GM18870 (cell line): ENCODE measurements at regions not wholly inside any gene's neighbourhood (a gene's known extent, or its start where the extent isn't known, plus 50 kb on each side); places are given as distances from the start of the nearest gene placed in this dataset.
A peak's percentile ranks its signal among the peaks of the same experiment; 100 is the strongest.

Source experiments
- ATAC-seq: cut with Tn5 transposase; IDR thresholded peaks from one replicate; pipeline ENCODE4 v1.9.1; 2021; ENCODE audit warnings: moderate library complexity; ENCODE audit not compliant: unreplicated experiment

DNA sequence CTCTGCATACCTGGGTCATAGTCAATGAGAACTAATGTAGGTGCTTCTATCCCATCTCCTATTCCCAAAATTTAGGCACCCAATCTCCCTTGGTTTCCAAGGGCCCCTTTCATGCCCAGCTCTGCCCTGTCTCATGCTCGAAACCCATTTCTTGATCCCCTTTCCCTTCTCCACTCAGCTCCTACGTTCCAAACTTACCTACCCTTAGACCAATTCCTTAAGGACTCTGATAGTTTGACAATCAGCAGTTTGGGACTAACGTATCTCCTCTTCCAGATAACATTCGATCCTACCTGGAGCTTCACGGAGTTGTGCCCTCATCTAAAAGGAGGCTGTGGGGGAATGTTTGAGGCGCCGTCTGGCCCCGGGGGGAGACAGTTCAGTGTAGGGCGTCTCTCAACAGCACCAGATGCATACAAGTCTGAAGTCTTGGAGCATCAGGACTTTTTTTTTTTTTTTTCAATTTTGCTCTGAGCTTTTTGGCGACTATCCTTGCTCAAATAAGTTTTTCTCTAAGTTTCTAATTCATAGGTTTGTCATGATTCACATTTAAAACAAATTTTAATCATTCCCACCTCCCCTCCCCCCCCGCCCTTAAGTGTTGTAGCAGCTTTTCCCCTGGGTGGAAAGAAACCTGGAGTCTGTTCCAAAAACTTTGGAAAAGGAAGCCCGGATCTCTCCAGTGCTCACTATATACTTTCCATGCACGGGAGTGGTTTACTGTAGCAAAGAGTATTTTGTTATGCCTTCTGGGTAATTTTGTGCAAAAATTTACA, 141.2 kb upstream of the LGALSL start:
- ATAC-seq: no peak

DNA sequence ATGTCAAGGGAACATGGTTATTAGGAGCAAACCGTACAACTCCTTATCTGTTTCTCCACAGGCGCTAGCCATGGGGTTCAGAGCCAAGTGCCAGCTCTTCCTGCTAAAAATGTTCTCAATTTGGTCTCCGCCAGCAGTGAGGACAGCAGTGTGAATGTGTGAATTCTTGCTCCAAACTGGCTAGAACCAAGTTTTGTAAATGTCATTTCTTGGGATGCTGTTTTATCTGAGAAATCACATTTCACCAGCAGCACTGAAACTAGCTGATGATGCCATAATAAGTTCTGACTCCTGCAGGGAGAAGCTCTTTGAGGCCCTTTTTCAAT, 140.6 kb upstream of the LGALSL start:
- no peak for ATAC-seq

DNA sequence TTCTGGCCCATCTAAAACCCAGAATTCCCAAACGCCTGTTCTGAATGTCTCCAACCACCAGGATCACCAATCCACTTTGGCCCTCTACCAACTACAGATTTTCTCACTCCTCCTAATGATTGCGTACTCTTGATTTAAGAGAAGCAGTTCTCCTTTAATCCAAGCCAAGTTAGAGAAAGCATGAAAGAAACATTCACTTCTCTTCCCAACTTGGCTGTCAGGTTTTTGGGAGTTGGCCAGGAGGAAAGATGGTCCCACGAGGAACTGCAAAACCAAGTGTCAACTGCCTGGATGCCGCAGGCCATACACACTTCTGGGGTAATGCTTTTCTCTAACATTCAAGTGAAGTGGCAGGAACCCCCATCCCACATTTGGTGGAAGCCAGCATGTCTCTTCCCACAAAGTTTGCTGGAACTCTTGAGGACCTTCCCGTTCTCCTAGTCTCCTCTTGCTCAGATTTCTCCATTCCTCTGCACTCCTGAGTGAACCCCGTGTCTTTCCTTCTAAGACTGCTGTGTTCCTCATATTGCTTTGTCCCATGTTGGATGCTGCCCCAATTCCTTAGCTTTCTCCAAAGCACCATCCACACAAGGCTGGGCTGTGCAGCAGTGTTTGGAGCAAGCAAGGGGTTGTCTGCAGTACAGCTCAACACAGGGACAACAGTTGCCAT, 138.5 kb upstream of the LGALSL start:
- ATAC-seq: no peak

DNA sequence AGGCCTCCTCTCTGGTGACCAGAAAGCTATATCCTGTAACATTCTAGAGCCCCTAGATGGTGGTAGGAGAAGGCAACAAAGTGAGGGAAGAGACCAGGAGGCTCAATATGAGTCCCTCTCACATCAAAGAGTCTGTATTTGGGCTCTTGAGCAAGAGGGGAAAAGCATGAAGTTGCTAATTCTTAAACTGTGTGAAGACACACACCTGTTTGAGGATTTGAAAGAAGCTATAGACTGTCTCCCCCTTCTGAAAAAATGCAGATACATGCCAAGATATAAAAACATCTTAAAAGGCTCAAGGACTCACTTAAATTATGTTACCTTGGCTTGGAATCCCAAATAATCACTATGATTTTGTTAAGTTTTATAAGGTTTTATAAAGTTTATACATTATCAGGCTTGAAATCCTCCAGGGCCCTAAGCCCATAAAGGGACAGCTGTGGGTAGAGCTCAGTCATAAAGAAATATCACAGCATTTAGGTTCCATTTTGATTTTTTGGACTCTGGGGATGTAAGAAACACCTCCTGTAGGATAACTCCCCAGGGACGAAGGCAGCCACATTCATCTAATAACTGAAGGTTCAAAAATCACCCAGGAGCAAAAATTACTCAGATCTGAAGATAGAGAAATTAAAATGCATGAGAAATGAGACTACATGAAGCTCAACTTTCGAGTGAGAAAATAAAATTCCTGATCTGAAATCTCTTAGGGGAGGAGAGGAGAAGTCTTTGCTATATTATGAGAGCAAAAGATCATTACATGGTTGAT, 136.1 kb upstream of the LGALSL start:
- ATAC-seq: no peak

DNA sequence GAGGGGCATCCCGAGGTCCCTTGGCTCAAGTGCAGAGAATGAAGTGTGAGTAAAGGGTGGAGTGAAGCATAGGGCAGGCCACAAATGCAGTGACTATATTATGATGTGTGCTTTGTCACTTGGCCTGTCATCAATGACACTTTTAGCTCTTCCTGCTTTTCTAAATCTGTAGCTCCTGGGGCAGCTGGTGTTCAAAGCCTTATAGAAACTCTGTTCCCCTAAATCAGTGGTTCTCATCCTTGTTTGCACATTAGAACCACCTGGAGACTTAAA, 135.6 kb upstream of the LGALSL start:
- no peak for ATAC-seq

DNA sequence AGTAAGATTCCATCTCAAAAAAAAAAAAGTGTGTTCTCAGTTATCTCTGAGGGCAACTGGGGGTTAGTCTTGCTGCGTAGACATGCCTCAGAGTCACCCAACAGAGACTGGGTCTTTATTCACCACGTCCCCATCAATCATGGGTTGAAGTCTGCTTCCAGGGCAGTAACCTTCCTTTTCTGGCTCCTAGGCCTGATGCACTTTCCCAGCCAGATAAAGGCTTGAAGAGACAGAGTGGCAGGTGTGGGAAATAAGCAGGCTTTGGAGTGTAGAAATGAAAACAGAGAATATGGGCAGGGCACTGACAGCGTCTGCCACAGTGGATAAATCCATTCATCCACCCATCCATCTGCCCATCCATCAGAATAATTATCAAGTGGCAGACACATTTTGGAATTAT, 134.1 kb upstream of the LGALSL start:
- no peak for ATAC-seq

DNA sequence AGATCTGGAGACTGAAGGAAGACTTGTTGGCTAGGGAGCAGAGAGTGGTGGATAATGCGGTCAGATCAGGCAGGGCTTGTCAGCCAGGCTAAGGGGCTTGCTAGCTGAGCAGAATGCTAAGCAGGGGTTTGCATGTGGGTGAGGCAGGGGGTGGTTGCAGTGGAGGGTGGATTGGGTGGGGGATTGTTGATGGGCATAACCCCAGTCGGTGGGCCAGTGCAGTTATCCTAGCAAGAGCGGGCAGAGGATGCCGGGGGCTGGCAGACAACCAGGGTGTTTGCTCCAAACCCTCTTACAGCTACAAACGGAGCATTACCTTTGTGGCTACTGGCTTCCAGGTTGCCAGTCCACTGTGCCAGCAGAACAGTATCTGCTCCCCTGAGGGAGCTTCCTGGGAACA, 131.5 kb upstream of the LGALSL start:
- ATAC-seq: no peak

DNA sequence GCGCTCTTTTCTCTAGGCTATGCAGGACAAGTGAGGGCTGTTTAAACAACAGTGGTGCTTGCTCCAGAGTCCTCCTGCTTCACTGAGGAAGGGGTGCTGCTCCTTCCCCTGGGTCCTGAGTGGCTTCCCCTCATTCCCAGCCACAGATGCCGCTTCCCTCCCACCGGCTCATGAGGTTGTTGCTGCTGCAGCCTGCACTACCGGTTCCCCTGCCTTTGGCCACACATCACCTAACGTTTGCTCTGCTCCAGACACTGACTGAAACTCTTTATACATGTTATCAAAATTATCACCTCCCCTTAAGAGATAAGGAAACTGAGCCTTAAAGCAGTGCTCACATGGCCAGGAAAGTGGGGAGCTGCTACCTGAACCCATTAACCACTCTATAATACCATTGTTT, 130.8 kb upstream of the LGALSL start:
- ATAC-seq: no peak

DNA sequence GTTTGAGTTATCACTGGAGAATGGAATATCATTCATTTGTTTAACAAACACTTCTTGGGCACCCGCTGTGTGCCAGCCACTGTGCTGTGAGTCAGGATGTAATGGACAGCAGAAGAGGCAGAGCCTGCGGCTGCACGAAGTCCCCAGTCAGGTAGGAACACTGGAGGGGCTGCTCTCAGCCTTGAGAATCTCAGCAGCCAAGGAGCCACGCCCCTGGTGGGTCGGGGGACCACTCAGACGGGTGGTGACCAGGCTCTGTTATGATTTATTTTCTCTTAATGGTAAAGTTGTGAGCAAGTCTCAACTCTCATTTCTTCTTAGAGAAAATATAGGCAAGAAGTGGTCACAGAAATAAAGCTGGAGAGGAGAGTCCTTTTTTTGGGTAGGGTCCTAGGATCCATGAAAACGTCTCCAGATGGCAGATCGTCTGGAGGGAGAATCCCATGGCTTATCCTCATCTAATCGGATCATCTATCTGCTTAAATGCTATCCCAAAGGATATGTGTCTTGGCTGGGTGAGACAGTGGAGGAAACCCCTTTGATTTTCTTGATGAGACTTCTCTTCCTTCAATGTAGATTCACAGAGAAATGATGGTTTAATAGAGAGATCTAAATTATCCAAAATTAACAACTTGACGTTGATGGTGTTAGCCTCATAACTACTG, 129.1 kb upstream of the LGALSL start:
- ATAC-seq: no peak

DNA sequence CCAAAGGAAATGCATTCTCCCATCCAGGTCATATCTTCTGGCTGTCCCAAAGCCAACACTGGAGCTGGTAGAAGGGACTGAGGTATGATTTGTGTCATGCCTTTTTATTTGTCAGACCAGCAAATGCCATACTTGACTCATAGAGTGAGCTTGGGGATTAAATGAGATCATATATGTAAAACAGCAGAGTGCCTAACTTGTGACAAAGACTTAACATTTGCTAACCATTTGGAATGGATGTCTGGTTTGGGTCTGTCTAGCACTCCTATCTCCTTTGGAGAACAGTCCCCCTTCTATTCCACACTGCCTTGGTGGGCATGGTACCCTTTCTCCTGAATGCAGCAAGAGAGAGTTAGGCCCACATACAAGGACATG, 128.5 kb upstream of the LGALSL start:
- peak; percentile 5 for ATAC-seq

DNA sequence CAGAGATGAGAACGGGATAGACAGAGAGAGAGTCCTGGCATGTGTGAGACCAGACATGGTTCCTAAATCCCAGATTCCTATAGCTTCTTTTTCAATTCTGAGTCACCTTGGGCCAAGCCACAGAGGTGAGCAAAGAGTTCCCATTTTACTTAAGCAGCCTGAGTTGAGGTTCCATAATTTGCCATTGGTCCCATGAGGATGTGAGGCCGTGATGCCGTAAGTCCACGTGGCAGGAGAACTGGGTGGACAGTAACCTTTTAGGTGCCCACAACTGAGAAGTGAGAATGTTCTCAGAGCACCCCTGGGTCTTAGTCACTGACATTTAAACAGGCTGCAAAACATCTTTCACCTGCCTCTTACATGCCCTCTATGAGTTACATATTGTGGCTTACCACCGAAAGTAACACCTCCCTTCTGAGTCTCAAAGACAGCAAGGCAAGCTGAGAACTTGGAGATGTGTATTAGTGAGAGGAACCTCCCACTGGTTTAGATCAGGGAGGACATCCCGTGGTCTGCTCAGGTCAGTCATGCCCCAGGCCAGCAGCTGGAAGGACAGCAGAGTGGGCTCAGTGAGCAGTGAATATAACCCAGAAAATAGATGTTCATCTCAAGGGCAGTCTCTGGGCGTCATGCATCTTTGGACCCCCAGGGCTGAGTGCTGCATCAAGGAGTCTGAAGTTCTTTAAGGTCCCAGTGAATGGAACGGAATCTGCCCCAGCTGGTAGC, 127.9 kb upstream of the LGALSL start:
- peak; percentile 95 for ATAC-seq

DNA sequence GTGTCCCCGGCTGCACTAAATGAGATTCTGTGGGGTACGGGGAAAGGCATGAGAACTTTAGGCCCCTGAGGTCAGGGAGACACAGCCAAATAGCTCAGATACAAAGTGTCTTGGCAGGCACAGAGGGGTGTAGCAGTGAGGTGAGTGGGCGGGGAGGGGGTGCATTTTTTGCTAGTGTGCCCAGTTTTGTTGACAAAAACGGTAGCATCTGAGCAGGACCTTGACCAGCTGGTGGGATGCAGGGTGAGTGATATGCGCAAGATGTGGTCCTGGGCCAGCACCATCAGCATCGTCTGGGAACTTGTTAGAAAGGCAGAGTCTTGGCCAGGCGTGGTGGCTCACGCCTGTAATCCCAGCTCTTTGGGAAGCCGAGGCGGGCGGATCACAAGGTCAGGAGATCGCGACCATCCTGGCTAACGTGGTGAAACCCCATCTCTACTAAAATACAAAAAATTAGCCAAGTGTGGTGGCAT, 127.3 kb upstream of the LGALSL start:
- ATAC-seq: no peak

DNA sequence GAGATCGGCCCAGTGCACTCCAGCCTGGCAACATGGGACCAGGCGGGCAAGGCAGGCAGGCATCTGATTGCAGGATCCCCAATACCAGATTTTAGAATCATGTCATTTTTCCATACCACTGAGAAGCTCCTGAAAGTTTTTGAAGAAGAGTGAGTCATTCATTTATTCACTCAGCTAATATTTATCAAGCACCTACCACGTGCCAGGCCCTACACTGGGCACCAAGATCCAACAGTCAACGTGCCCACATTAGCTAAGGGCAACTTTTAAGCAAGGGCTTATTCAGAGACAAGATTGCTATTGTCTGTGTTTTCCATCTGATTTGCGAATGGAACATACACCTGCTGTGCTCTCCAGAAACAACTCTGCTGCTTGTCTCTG, 126.8 kb upstream of the LGALSL start:
- no peak for ATAC-seq

DNA sequence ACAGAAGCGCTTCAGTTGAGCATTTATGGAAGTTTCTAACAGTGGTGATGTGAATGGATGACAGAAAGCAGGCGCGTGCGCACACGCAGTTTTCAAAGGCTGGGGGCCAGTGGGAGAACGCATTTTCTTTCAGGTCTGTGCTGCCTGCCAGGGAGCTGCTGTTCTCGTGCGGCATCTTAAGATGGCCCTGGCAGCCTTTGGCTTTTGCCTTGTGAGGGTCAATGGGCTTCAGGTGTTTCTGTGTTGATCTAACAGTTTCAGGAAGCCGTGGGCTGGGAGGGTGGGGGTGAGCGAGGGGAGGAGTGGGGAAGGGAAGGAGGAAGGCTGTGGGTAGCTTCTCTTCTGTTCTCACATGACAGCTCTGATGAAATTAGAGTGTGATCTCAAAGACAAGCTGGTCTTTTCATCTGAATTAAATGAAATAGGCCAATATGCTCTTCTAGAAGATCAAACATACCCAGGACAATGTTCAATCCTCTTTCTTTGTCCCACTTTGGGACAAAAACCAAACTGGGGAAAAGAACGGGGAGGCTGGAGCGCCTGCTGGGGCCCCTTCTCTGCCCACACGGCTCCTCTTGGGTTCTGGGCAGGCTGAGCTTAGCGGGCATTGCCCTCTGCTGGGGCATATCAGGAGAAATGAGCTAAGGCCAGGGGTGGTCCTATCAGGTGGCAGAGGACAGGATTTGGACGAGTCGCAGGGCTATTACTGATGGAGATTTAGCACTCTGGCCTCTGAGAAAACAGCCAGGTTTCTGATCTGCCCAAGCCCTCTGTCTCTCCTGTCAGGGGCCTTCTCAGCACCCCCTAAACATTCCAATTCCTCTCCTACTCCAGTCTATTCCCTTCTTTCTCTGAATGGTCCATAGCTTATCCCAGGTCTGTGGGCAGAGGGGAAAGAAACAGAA, 126.2 kb upstream of the LGALSL start:
- no peak for ATAC-seq

DNA sequence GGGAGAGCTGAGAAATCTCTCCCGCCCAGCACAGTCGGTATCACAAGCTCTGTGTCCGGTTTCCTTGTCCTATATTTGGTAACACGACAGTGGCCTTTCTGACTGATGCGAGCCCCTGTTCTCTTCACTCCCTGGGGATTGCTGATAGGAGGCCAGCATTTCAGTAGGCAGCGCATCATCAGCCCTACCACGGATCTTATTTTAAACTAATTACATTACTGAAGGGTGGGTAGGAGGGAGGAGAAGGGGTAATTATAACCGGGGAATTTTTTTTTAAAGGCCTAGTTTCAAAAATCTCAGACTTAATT, 125.6 kb upstream of the LGALSL start:
- ATAC-seq: no peak

DNA sequence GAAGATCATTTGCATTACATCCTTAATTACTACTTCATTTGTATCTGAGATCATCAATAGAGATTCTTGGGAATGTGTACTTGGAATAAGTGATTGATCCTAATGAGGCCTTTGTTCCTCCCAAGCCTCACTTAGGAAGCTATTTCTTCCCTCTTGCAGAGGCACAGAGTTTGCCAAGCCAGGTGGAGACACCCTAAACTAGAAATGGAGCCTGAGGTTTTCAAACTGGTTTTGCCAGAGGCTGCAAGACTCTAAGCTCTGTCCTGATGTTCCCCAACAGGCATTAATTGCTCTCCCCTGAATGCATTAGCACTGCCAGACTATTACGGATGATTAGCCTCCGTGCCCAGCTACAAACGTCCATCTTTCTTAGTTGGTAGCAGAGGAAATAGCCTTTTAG, 125.2 kb upstream of the LGALSL start:
- ATAC-seq: no peak

DNA sequence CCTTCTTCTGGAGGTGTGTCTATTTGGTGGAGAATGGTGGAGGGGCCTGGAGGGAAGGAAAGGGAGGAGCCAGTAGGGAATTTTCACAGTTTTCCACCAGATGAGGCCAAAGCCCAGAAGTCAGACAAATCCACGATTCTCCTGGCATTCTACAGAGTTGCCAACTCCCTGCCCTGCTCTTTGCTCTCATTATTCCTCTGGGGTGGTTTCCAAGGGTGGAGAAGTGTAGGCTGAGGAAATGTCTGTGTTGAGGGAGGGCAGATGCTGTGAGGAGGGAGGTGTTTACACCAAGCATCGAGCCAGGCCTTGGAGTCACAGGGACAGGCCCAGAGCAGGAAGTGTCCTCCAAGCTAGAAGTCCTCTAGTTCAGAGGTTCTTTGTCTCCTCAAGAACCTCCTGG, 124.1 kb upstream of the LGALSL start:
- no peak for ATAC-seq

DNA sequence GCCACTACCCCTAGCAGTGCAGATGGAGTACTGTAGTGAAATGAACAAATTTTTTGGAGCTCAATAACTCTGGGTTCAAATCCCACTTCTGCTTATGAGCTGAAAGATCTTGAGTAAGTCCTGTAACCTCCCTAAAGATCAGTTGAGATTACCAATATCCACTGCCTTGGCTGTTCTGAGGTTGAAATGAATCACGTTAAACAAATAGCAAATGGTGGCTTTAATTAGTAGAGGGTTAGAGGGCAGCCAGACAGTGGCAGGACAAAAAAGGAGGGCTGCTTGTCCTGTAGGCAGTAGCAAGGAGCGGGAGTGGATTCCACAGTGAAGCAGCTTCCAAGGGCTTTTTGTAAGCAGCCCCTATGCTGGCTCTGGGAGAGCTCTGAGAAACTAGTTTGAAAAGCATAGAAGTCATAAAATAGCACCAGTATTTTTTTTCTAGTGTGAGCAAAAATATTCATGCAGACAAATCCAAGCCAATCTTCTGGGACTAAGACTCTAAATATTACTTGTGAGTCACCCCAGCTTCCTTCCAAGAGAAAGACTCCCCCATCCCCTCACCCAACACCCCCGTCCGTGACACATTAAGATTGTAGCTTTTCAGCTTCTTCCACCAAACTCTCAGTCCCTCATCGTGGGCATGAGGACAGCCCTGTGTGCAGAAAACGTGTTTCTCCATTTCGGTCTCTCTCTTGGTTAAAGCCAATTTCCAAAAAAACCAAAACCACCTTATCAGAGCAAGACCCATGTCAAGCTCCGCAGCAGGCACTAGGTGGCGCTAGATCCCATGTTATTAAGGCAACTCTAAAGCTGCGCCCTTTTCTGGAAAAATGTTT, 123.5 kb upstream of the LGALSL start:
- no peak for ATAC-seq

DNA sequence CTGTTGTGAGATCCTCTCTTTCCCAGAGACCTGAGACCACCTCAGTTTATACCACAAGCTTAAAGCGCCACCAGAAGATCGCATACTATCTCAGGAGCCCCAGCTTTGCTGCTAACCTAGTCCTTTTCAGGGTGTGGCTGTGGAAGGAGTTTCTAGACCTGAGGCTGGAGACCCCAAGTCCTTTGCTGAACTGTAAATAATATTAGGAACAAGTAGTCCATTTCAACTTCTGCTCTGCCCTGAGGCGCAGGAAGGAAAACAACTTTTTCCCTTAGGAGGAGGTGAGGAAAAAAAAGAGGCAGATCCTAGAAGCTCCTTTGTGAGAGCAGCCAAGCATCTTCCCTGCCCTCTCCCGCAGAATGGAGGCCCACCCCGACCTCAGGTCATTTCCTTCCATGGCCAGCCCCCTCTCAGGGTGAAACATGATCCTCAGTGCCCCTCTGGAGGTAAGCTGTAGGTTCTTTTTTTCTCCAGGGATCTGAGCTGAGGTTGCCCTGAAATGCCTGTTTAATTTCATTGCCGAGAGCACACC, 122.8 kb upstream of the LGALSL start:
- ATAC-seq: no peak
